ENCODE measurements at regions not wholly inside any gene's neighbourhood (a gene's known extent, or its start where the extent isn't known, plus 50 kb on each side); places are given as distances from the start of the nearest gene placed in this dataset.

- TF ChIP-seq CTCF (IDR thresholded peaks at IDR 0.05) (no peak), POLR2A (IDR thresholded peaks at IDR 0.05) (no peak)
- intact Hi-C loops (cut with DNase I), result no loop called here
- DNase-seq (no peak), ATAC-seq (no peak)
- no peaks in the 10 kb centered on the region for H3K4me1 ChIP-seq
- no peak overlapping the region for H3K27ac ChIP-seq
- no peaks in the 10 kb centered on the region for H3K27me3 ChIP-seq
- H3K36me3 ChIP-seq, result no peaks in the 10 kb centered on the region
- no peak overlapping the region for H3K4me3 ChIP-seq
- H3K9me3 ChIP-seq, result no peaks in the 10 kb centered on the region
Measured at GRCh38 chr10:125363791-125364190, 203.4 kb upstream of the CTBP2 start.

DNA sequence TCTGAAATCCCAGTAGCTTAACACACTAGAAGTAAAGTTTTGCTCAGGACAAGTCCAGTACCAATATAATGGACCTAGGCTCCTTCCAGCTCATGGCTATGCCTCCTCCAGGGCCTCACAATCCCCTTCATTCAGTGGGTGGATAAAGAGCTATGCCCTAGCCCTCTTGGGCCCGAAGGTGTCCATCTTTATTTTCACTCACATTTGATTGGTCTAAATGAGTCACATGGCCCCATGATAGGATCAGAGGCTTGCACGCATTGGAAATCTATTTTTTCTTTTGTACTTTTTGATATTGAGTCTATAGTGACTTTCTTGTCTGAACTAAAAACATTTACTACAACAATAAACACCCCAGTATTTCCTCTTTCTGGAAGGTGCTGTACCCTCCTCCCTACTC lies 202.6 kb upstream of the CTBP2 start:
- 33% methylated on average over 2 of the region's 2 CpGs for WGBS (ENCODE audit: insufficient coverage, low coverage, low lambda C conversion rate, missing lambda C conversion rate)
- no peak for ATAC-seq
- TF ChIP-seq POLR2A (IDR thresholded peaks at IDR 0.05) (no peak), CTCF (IDR thresholded peaks at IDR 0.05) (no peak)
- Histone ChIP-seq H3K27ac (no peak overlapping the region), H3K9me3 (no peaks in the 10 kb centered on the region), H3K36me3 (no peaks in the 10 kb centered on the region), H3K27me3 (no peaks in the 10 kb centered on the region), H3K4me3 (no peak overlapping the region), H3K4me1 (no peaks in the 10 kb centered on the region)
- DNase-seq, result no peak
- intact Hi-C loops (cut with DNase I), result no loop called here

DNA sequence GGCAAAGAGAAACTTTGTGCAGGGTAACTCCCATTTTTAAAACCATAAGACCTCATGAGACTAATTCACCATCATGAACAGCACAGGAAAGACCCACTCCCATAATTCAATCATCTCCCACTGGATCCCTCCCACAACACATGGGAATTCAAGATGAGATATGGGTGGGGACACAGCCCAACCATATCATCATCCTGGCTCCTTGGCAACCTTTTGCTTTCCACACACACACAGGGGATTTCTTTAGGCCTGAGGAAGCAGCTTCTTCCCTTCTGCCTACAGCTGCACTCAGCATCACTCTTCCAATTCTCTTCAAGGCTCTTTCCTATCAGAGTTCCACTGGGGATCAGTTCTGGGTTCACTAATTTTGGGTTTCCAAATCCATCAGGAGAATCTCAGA lies 199.0 kb upstream of the CTBP2 start:
- TF ChIP-seq POLR2A (IDR thresholded peaks at IDR 0.05), result no peak
- TF ChIP-seq CTCF (IDR thresholded peaks at IDR 0.05), result no peak
- Histone ChIP-seq H3K9me3 (no peaks in the 10 kb centered on the region), H3K4me3 (no peak overlapping the region), H3K4me1 (no peaks in the 10 kb centered on the region), H3K27me3 (no peaks in the 10 kb centered on the region), H3K27ac (no peak overlapping the region), H3K36me3 (no peaks in the 10 kb centered on the region)
- ATAC-seq (no peak), DNase-seq (no peak)
- intact Hi-C loops (cut with DNase I), result no loop called here

GRCh38 chr10:125355657-125356056 lies 195.3 kb upstream of the CTBP2 start:
- 59% methylated on average over 16 of the region's 17 CpGs for WGBS (ENCODE audit: insufficient coverage, low coverage, low lambda C conversion rate, missing lambda C conversion rate)

More at GRCh38 chr10:125355657-125356056, 195.3 kb upstream of the CTBP2 start:
- intact Hi-C loops (cut with DNase I), result no loop called here
- Histone ChIP-seq H3K27ac (no peak overlapping the region), H3K36me3 (no peaks in the 10 kb centered on the region), H3K4me3 (no peak overlapping the region), H3K9me3 (no peaks in the 10 kb centered on the region), H3K27me3 (no peaks in the 10 kb centered on the region), H3K4me1 (no peaks in the 10 kb centered on the region)
- no peak for DNase-seq
- no peak for ATAC-seq
- no peak for TF ChIP-seq CTCF (IDR thresholded peaks at IDR 0.05)
- TF ChIP-seq POLR2A (IDR thresholded peaks at IDR 0.05), result no peak

Measured in right lobe of liver (tissue), 6 donors.